CD14-positive monocyte (primary cell): ENCODE measurements at regions not wholly inside any gene's neighbourhood (a gene's known extent, or its start where the extent isn't known, plus 50 kb on each side); places are given as distances from the start of the nearest gene placed in this dataset.

Experiments used
- DNase-seq, 3 donors: peaks; one replicate each; pipeline ENCODE4 v3.0.0-alpha.2; 2011 to 2022
- H2AFZ ChIP-seq: 2 replicates; pipeline ENCODE4 v1.6.0; 2012; ENCODE audit warnings: mild to moderate bottlenecking, low read depth, low read length, inconsistent platforms; ENCODE audit not compliant: insufficient read depth, poor library complexity, severe bottlenecking
- H3K27ac ChIP-seq, 2 donors: 1 replicate in 1 of 2; 2 replicates in 1 of 2; pipeline ENCODE4 v1.5.1; 2012 to 2013; ENCODE audit warnings: low read length in 2 of 2, control low read depth in 1 of 2, inconsistent platforms in 1 of 2, low read depth in 1 of 2, mild to moderate bottlenecking in 1 of 2
- H3K27me3 ChIP-seq, 2 donors: one replicate each; pipeline versions ENCODE4 v1.6.0 to v1.6.1; 2011 to 2013; ENCODE audit warnings: low read length in 2 of 2; ENCODE audit not compliant: control insufficient read depth in 2 of 2, insufficient read depth in 2 of 2
- H3K36me3 ChIP-seq, 2 donors: replicated peaks in 1 of 2; 1 replicate in 1 of 2; 2 replicates in 1 of 2; pipeline versions ENCODE4 v1.5.1 to v1.6.1; 2012 to 2013; ENCODE audit warnings: low read length in 2 of 2, control low read depth in 1 of 2, inconsistent platforms in 1 of 2, mild to moderate bottlenecking in 1 of 2; ENCODE audit not compliant: insufficient read depth in 2 of 2, control insufficient read depth in 1 of 2
- H3K4me1 ChIP-seq, 2 donors: 1 replicate in 1 of 2; 2 replicates in 1 of 2; pipeline versions ENCODE4 v1.5.1 to v1.6.1; 2012 to 2013; ENCODE audit warnings: low read length in 2 of 2, control low read depth in 1 of 2, inconsistent platforms in 1 of 2, mild to moderate bottlenecking in 1 of 2, moderate library complexity in 1 of 2; ENCODE audit not compliant: insufficient read depth in 2 of 2, control insufficient read depth in 1 of 2
- H3K4me2 ChIP-seq: replicated peaks from 2 replicates; pipeline ENCODE3; 2012; ENCODE audit warnings: low read length, moderate library complexity, mild to moderate bottlenecking; ENCODE audit not compliant: poor library complexity, severe bottlenecking; ENCODE audit errors: extremely low read depth
- H3K4me3 ChIP-seq, 3 experiments: fragments of 200-600 bp in 1 of 3; sonication (generic) in 1 of 3; replicated peaks in 1 of 3; 1 replicate in 2 of 3; 2 replicates in 1 of 3; pipeline ENCODE4 v1.5.1; 2011 to 2013; ENCODE audit warnings: low read length in 3 of 3, mild to moderate bottlenecking in 3 of 3, control low read depth in 2 of 3, low read depth in 2 of 3, inconsistent platforms in 1 of 3, moderate library complexity in 1 of 3
- H3K79me2 ChIP-seq: 2 replicates; pipeline ENCODE4 v1.6.0; 2012; ENCODE audit warnings: mild to moderate bottlenecking, control low read depth, inconsistent platforms, low read length, moderate library complexity; ENCODE audit not compliant: insufficient read depth
- H3K9ac ChIP-seq: 2 replicates; pipeline ENCODE4 v1.6.0; 2017; ENCODE audit warnings: low read length, mild to moderate bottlenecking; ENCODE audit not compliant: insufficient read depth, poor library complexity, severe bottlenecking
- H3K9me3 ChIP-seq, 2 donors: replicated peaks in 1 of 2; 1 replicate in 1 of 2; 2 replicates in 1 of 2; pipeline versions ENCODE4 v1.5.1 to v1.6.1; 2012 to 2013; ENCODE audit warnings: low read length in 2 of 2, control low read depth in 1 of 2; ENCODE audit not compliant: control insufficient read depth in 1 of 2, insufficient read depth in 1 of 2
- H4K20me1 ChIP-seq: 2 replicates; pipeline ENCODE4 v1.6.0; 2012; ENCODE audit warnings: mild to moderate bottlenecking, low read length, control low read depth, moderate library complexity; ENCODE audit not compliant: insufficient read depth
- H3K27ac Mint-ChIP-seq, 7 donors: one replicate each; pipeline ENCODE4 v1.8.0; 2020; ENCODE audit warnings: mild to moderate bottlenecking in 7 of 7, mixed read lengths in 7 of 7, moderate library complexity in 6 of 7, inconsistent platforms in 2 of 7
- H3K27me3 Mint-ChIP-seq, 3 donors: one replicate each; pipeline ENCODE4 v1.8.0; 2021 to 2022; ENCODE audit warnings: low read depth in 3 of 3, mild to moderate bottlenecking in 3 of 3, mixed read lengths in 3 of 3, moderate library complexity in 3 of 3, inconsistent platforms in 1 of 3
- H3K36me3 Mint-ChIP-seq, 2 donors: one replicate each; pipeline ENCODE4 v1.8.0; 2020; ENCODE audit warnings: mixed read lengths in 2 of 2, inconsistent platforms in 1 of 2, mild to moderate bottlenecking in 1 of 2
- H3K4me1 Mint-ChIP-seq: one replicate; pipeline ENCODE4 v1.8.0; 2020; ENCODE audit warnings: mild to moderate bottlenecking, mixed read lengths
- H3K4me3 Mint-ChIP-seq, 2 donors: one replicate each; pipeline ENCODE4 v1.8.0; 2020; ENCODE audit warnings: mild to moderate bottlenecking in 2 of 2, mixed read lengths in 2 of 2, moderate library complexity in 1 of 2
- H3K9me3 Mint-ChIP-seq, 7 donors: one replicate each; pipeline ENCODE4 v1.8.0; 2020 to 2022; ENCODE audit warnings: mixed read lengths in 7 of 7, mild to moderate bottlenecking in 6 of 7, moderate library complexity in 6 of 7, inconsistent platforms in 2 of 7
- WGBS: methylation state at CpG from one replicate; pipeline ENCODE4 v1.1.5; 2013; ENCODE audit warnings: missing lambda C conversion rate; ENCODE audit not compliant: insufficient coverage; 5-methylcytosine and 5-hydroxymethylcytosine counted together
- intact Hi-C, 2 donors: fragments of 100-400 bp; cut with micrococcal nuclease; formaldehyde crosslinking; loops; one replicate each; pipeline versions ENCODE4 v1.15.0 to v1.15.1; 2023
- TF ChIP-seq, protein P1 (sequence below): fragments of 200-600 bp; IDR thresholded peaks from one replicate; pipeline ENCODE4 v1.8.0; 2022; ENCODE audit warnings: antibody characterized with exemption, mild to moderate bottlenecking

DNA sequence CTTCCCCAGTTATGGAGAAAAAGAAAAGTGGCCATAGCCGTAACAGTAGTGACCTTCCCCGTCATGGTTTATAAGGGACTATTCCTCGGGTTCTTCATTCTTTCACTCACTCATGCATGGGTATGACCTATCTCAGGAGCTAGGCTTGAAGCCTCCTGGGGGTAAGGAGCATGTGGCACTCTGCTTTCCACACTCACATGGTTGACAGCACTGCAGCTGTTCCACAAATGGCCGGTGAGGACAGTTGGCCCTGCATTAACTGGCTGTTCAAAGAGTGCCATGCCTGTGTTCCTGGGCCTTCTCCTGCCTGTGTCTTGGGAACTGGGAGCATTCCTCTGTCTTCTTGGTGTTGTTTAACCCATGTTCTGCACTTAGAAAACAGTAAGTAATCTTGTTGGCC lies 66.2 kb upstream of the PNMA1 start:
- Histone ChIP-seq H3K27ac (no peak overlapping the region), H3K27me3 (no peaks in the 10 kb centered on the region), H2AFZ (no peak overlapping the region), H3K9me3 (no peaks in the 10 kb centered on the region), H3K4me3 (no peak overlapping the region), H3K9ac (no peak overlapping the region), H3K36me3 (peaks cover 3 to 6% of the 10 kb centered on the region in 2 donors), H3K4me2 (no peak overlapping the region), H4K20me1 (peaks cover 96% of the 10 kb centered on the region), H3K4me1 (peaks cover 46 to 55% of the 10 kb centered on the region in 2 donors), H3K79me2 (peaks cover 97% of the 10 kb centered on the region)
- no peaks in the 10 kb centered on the region for H3K9me3 Mint-ChIP-seq
- peaks cover 0 to 4% (median 0%) of the 10 kb centered on the region in 3 donors for H3K27me3 Mint-ChIP-seq
- TF ChIP-seq, protein P1, sequence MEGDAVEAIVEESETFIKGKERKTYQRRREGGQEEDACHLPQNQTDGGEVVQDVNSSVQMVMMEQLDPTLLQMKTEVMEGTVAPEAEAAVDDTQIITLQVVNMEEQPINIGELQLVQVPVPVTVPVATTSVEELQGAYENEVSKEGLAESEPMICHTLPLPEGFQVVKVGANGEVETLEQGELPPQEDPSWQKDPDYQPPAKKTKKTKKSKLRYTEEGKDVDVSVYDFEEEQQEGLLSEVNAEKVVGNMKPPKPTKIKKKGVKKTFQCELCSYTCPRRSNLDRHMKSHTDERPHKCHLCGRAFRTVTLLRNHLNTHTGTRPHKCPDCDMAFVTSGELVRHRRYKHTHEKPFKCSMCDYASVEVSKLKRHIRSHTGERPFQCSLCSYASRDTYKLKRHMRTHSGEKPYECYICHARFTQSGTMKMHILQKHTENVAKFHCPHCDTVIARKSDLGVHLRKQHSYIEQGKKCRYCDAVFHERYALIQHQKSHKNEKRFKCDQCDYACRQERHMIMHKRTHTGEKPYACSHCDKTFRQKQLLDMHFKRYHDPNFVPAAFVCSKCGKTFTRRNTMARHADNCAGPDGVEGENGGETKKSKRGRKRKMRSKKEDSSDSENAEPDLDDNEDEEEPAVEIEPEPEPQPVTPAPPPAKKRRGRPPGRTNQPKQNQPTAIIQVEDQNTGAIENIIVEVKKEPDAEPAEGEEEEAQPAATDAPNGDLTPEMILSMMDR = no peak
- no peak overlapping the region for H3K4me3 Mint-ChIP-seq
- DNase-seq = no peak
- H3K27ac Mint-ChIP-seq = peak overlapping the region in 3 of 7 donors; percentile 18 to 54 (median 43)
- intact Hi-C loops = no loop called here
- H3K4me1 Mint-ChIP-seq = peaks cover 60% of the 10 kb centered on the region
- WGBS = 100% methylated on average over 2 of the region's 4 CpGs
- peaks cover 16 to 31% of the 10 kb centered on the region in 2 donors for H3K36me3 Mint-ChIP-seq

DNA sequence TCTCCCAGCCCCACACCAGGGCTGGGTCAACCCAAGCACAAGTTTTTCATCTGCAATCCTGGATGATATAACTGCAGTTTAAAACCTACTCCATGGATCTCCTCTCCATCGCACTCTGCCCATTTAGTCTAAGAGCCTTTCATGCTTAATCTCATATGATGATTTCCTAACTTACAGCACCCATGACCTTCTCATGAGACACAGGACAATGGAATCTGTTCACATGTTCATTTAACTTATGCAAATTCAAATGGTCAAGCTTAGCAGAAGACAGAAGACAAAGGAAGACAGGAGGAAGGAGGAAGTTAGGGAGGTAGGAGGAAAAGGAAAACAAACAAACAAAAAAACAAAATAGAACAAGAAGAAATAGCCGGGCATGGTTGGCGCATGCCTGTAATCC lies 64.6 kb upstream of the PNMA1 start:
- H3K27me3 ChIP-seq = no peaks in the 10 kb centered on the region
- H3K36me3 Mint-ChIP-seq = peaks cover 16 to 36% of the 10 kb centered on the region in 2 donors
- peaks cover 96% of the 10 kb centered on the region for H4K20me1 ChIP-seq
- TF ChIP-seq, protein P1 = no peak
- peaks cover 0 to 4% (median 2%) of the 10 kb centered on the region in 3 donors for H3K27me3 Mint-ChIP-seq
- H3K4me2 ChIP-seq = peak overlapping the region; percentile 41
- intact Hi-C loops = no loop called here
- no peaks in the 10 kb centered on the region for H3K9me3 Mint-ChIP-seq
- H3K4me1 Mint-ChIP-seq = peaks cover 57% of the 10 kb centered on the region
- no peak for DNase-seq
- H3K4me3 Mint-ChIP-seq = no peak overlapping the region
- H3K27ac Mint-ChIP-seq = peak overlapping the region; percentile 38 to 86 (median 81)
- H2AFZ ChIP-seq = no peak overlapping the region
- no peak overlapping the region for H3K9ac ChIP-seq
- H3K36me3 ChIP-seq = peaks cover 3 to 6% of the 10 kb centered on the region in 2 donors
- H3K9me3 ChIP-seq = no peaks in the 10 kb centered on the region
- peaks cover 97% of the 10 kb centered on the region for H3K79me2 ChIP-seq
- H3K27ac ChIP-seq = peak overlapping the region; percentile 47 to 73
- peak overlapping the region in 1 of 3 experiments; percentile 3 for H3K4me3 ChIP-seq
- WGBS = 91% methylated on average over 1 of the region's 3 CpGs
- H3K4me1 ChIP-seq = peaks cover 40 to 52% of the 10 kb centered on the region in 2 donors
